ENCODE measurements at regions not wholly inside any gene's neighbourhood (a gene's known extent, or its start where the extent isn't known, plus 50 kb on each side); places are given as distances from the start of the nearest gene placed in this dataset.
A peak's percentile ranks its signal among the peaks of the same experiment; 100 is the strongest.

GRCh38 chr10:121073728-121074127, 222.6 kb downstream of the WDR11 start:
- WGBS, 2 experiments (ENCODE audit: insufficient coverage in 1 of 2, insufficient read length in 1 of 2) = 94 to 95% methylated on average over 4 to 5 of the region's 5 CpGs

GRCh38 chr10:121076776-121077715, 225.9 kb downstream of the WDR11 start:
- no peak for TF ChIP-seq CTCF (conservative IDR thresholded peaks at IDR 0.05)
- H3K36me3 ChIP-seq (ENCODE audit: control insufficient read depth, insufficient read depth, low read length) = no peaks in the 10 kb centered on the region
- Mint-ChIP-seq H3K27me3 (ENCODE audit: insufficient read depth) (peaks cover 14% of the 10 kb centered on the region), H3K9me3 (no peaks in the 10 kb centered on the region), H3K4me3 (no peak overlapping the region), H3K27ac (no peak overlapping the region), H3K4me1 (peaks cover 2% of the 10 kb centered on the region), H3K36me3 (ENCODE audit: low read depth) (no peaks in the 10 kb centered on the region)
- DNase-seq = no peak
- no peak overlapping the region for H3K27ac ChIP-seq (ENCODE audit: low read depth, low read length)
- peaks cover 2% of the 10 kb centered on the region for H3K4me1 ChIP-seq (ENCODE audit: control insufficient read depth, insufficient read depth, low read length)
- WGBS, 2 experiments (ENCODE audit: insufficient coverage in 1 of 2, insufficient read length in 1 of 2) = 84 to 87% methylated on average over 8 to 12 of the region's 12 CpGs
- H3K9me3 ChIP-seq (ENCODE audit: control insufficient read depth, low read length) = no peaks in the 10 kb centered on the region
- no peaks in the 10 kb centered on the region for H3K27me3 ChIP-seq (ENCODE audit: control insufficient read depth, insufficient read depth, low read length, poor library complexity, severe bottlenecking)
- no peak overlapping the region for H3K9ac ChIP-seq (ENCODE audit: extremely low read depth, low read length, poor library complexity, severe bottlenecking)
- no peak overlapping the region for H3K4me3 ChIP-seq (ENCODE audit: low read length)

More at GRCh38 chr10:121073728-121074127, 222.6 kb downstream of the WDR11 start:
- no peaks in the 10 kb centered on the region for H3K27me3 ChIP-seq (ENCODE audit: control insufficient read depth, insufficient read depth, low read length, poor library complexity, severe bottlenecking)
- no peaks in the 10 kb centered on the region for H3K9me3 ChIP-seq (ENCODE audit: control insufficient read depth, low read length)
- Mint-ChIP-seq H3K36me3 (ENCODE audit: low read depth) (no peaks in the 10 kb centered on the region), H3K27me3 (ENCODE audit: insufficient read depth) (peaks cover 14% of the 10 kb centered on the region), H3K4me1 (peaks cover 12% of the 10 kb centered on the region), H3K27ac (no peak overlapping the region), H3K9me3 (no peaks in the 10 kb centered on the region), H3K4me3 (no peak overlapping the region)
- no peak for DNase-seq
- H3K36me3 ChIP-seq (ENCODE audit: control insufficient read depth, insufficient read depth, low read length) = no peaks in the 10 kb centered on the region
- no peak overlapping the region for H3K4me3 ChIP-seq (ENCODE audit: low read length)
- H3K27ac ChIP-seq (ENCODE audit: low read depth, low read length) = no peak overlapping the region
- H3K9ac ChIP-seq (ENCODE audit: extremely low read depth, low read length, poor library complexity, severe bottlenecking) = no peak overlapping the region
- no peak for TF ChIP-seq CTCF (conservative IDR thresholded peaks at IDR 0.05)
- peaks cover 12% of the 10 kb centered on the region for H3K4me1 ChIP-seq (ENCODE audit: control insufficient read depth, insufficient read depth, low read length)

GRCh38 chr10:121078036-121078435, 226.9 kb downstream of the WDR11 start:
- Histone ChIP-seq H3K9me3 (ENCODE audit: control insufficient read depth, low read length) (no peaks in the 10 kb centered on the region), H3K27me3 (ENCODE audit: control insufficient read depth, insufficient read depth, low read length, poor library complexity, severe bottlenecking) (no peaks in the 10 kb centered on the region), H3K4me3 (ENCODE audit: low read length) (no peak overlapping the region), H3K9ac (ENCODE audit: extremely low read depth, low read length, poor library complexity, severe bottlenecking) (no peak overlapping the region), H3K36me3 (ENCODE audit: control insufficient read depth, insufficient read depth, low read length) (no peaks in the 10 kb centered on the region), H3K4me1 (ENCODE audit: control insufficient read depth, insufficient read depth, low read length) (no peaks in the 10 kb centered on the region), H3K27ac (ENCODE audit: low read depth, low read length) (no peak overlapping the region)
- Mint-ChIP-seq H3K27me3 (ENCODE audit: insufficient read depth) (peaks cover 14% of the 10 kb centered on the region), H3K4me3 (no peak overlapping the region), H3K4me1 (no peaks in the 10 kb centered on the region), H3K9me3 (no peaks in the 10 kb centered on the region), H3K36me3 (ENCODE audit: low read depth) (no peaks in the 10 kb centered on the region), H3K27ac (no peak overlapping the region)
- 87 to 90% methylated on average over 4 to 8 of the region's 8 CpGs for WGBS, 2 experiments (ENCODE audit: insufficient coverage in 1 of 2, insufficient read length in 1 of 2)
- TF ChIP-seq CTCF (conservative IDR thresholded peaks at IDR 0.05) = no peak
- peak; percentile 27 for DNase-seq
